PC-3 (cell line): ENCODE measurements at regions not wholly inside any gene's neighbourhood (a gene's known extent, or its start where the extent isn't known, plus 50 kb on each side); places are given as distances from the start of the nearest gene placed in this dataset.

Source experiments
- ATAC-seq: fragments of 200-7000 bp; cut with Tn5 transposase; 2 replicates; pipeline ENCODE4 v1.9.1; 2020; ENCODE audit warnings: mild to moderate bottlenecking, moderate library complexity
- BruUV-seq: library from RNA; stranded (reverse); fragments of 400-500 nt; replicated peaks from 2 replicates; lab custom pipeline; 2021; lab: Mats Ljungman, UMichigan
- CTCF ChIA-PET: fragments of 300-600 bp; sonication (Branson Sonifier 250); formaldehyde crosslinking; loops from one replicate; lab custom pipeline; 2022; ENCODE audit warnings: antibody characterized with exemption; lab: Charles Lee
- POLR2A ChIA-PET: fragments of 300-600 bp; sonication (Branson Sonifier 250); formaldehyde crosslinking; loops from one replicate; lab custom pipeline; 2022; ENCODE audit warnings: antibody characterized with exemption; ENCODE audit not compliant: unreplicated experiment; lab: Charles Lee
- DNase-seq: peaks from one replicate; pipeline ENCODE4 v3.0.0-alpha.2; 2015
- H2AFZ ChIP-seq: fragments of 300-600 bp; sonication (generic); 2 replicates; pipeline ENCODE4 v1.6.0; 2016; ENCODE audit warnings: antibody characterized with exemption, low read length
- H3F3A ChIP-seq: fragments of 300-600 bp; sonication (generic); one replicate; pipeline ENCODE4 v1.6.0; 2017; ENCODE audit warnings: antibody characterized with exemption, low read length, control low read depth, mild to moderate bottlenecking; ENCODE audit not compliant: unreplicated experiment
- H3K27ac ChIP-seq: fragments of 300-600 bp; sonication (generic); 2 replicates; pipeline ENCODE4 v1.5.1; 2016; ENCODE audit warnings: mild to moderate bottlenecking, low read length
- H3K27me3 ChIP-seq: fragments of 300-600 bp; sonication (generic); 2 replicates; pipeline ENCODE4 v1.6.1; 2016; ENCODE audit warnings: low read length, mixed read lengths
- H3K36me3 ChIP-seq: fragments of 300-600 bp; sonication (generic); 2 replicates; pipeline ENCODE4 v1.6.1; 2016; ENCODE audit warnings: low read depth, mixed run types, low read length, mixed read lengths
- H3K4me1 ChIP-seq: fragments of 300-600 bp; sonication (generic); 2 replicates; pipeline ENCODE4 v1.5.1; 2016; ENCODE audit warnings: low read length; ENCODE audit not compliant: insufficient read depth
- H3K4me2 ChIP-seq: fragments of 300-600 bp; sonication (generic); 2 replicates; pipeline ENCODE4 v1.6.0; 2016; ENCODE audit warnings: low read length
- H3K4me3 ChIP-seq: fragments of 300-600 bp; sonication (generic); 2 replicates; pipeline ENCODE4 v1.5.1; 2016; ENCODE audit warnings: mild to moderate bottlenecking, low read length, mixed read lengths
- H3K79me2 ChIP-seq: fragments of 300-600 bp; sonication (generic); 2 replicates; pipeline ENCODE4 v1.6.1; 2017; ENCODE audit warnings: low read length, mixed read lengths
- H3K9ac ChIP-seq: fragments of 300-600 bp; sonication (generic); 2 replicates; pipeline ENCODE4 v1.6.0; 2016; ENCODE audit warnings: mild to moderate bottlenecking, low read length
- H3K9me2 ChIP-seq: fragments of 300-600 bp; sonication (generic); replicated peaks from 2 replicates; pipeline ENCODE4 v1.6.1; 2016; ENCODE audit warnings: mixed run types, low read length, mixed read lengths
- H3K9me3 ChIP-seq: fragments of 300-600 bp; sonication (generic); 2 replicates; pipeline ENCODE4 v1.6.1; 2016; ENCODE audit warnings: low read length, mixed read lengths
- H4K20me1 ChIP-seq: fragments of 300-600 bp; sonication (generic); 2 replicates; pipeline ENCODE4 v1.6.1; 2016; ENCODE audit warnings: low read length, mixed read lengths
- CTCF ChIP-seq: fragments of 300-600 bp; sonication (generic); conservative IDR thresholded peaks from 2 replicates; pipeline ENCODE4 v1.5.1; 2017; ENCODE audit warnings: antibody characterized with exemption, low read depth, mild to moderate bottlenecking, low read length
- EZH2 ChIP-seq: fragments of 300-600 bp; sonication (generic); IDR thresholded peaks from one replicate; pipeline ENCODE4 v1.6.1; 2017; ENCODE audit warnings: antibody characterized with exemption, mild to moderate bottlenecking, low read length; ENCODE audit not compliant: unreplicated experiment
- EZH2phosphoT487 ChIP-seq: fragments of 300-600 bp; sonication (generic); IDR thresholded peaks from 2 replicates; pipeline ENCODE4 v1.6.1; 2018; ENCODE audit warnings: mild to moderate bottlenecking, antibody characterized with exemption, low read length, borderline replicate concordance
- intact Hi-C: fragments of 100-400 bp; cut with micrococcal nuclease; formaldehyde crosslinking; loops from 2 replicates; pipeline ENCODE4 v1.9.0; 2023

- H4K20me1 ChIP-seq: no peaks in the 10 kb centered on the region
- ChIA-PET POLR2A (no interaction called here), CTCF (no interaction called here)
- no peak overlapping the region for H3K4me2 ChIP-seq
- H3K27me3 ChIP-seq: 0 out of 2 replicates have a peak, but pooled peaks cover 5% of the 10 kb centered on the region
- BruUV-seq: no TSS peak
- no peaks in the 10 kb centered on the region for H3K9me2 ChIP-seq
- H3K36me3 ChIP-seq: no peaks in the 10 kb centered on the region
- H3K4me3 ChIP-seq: no peak overlapping the region
- H2AFZ ChIP-seq: no peak overlapping the region
- ATAC-seq: no peak
- intact Hi-C loops: no loop called here
- no peaks in the 10 kb centered on the region for H3K9me3 ChIP-seq
- H3K79me2 ChIP-seq: no peaks in the 10 kb centered on the region
- H3K27ac ChIP-seq: no peak overlapping the region
- TF ChIP-seq CTCF (no peak), EZH2phosphoT487 (no peak), EZH2 (no peak)
- H3K9ac ChIP-seq: no peak overlapping the region
- DNase-seq: no peak
- 0 out of 2 replicates have a peak, but pooled peaks cover 10% of the 10 kb centered on the region for H3K4me1 ChIP-seq
- H3F3A ChIP-seq: no peaks in the 10 kb centered on the region
Observed at GRCh38 chr20:6663751-6664388, 103.6 kb upstream of the BMP2 start.

DNA sequence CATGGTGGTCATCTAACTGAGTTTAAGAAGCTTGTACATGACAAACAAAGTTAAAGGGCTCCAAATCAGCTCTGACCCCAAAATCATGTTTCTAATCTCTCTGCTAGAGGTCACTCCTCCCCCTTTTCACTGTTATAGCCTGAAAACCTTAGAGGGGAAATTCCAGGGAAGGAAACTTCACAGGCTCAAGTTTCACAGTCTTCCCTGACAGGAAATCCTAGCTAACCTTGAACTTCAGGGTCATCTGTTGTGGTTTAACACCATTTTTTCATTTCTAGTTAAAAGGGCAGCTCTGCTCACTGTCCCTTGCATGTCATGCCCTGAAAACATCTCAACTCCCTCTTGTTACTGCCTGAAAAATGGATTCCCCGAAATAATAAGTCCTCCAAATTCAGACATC is 104.4 kb upstream of the BMP2 start:
- no peaks in the 10 kb centered on the region for H4K20me1 ChIP-seq
- DNase-seq (no peak), ATAC-seq (no peak)
- intact Hi-C loops: no loop called here
- H3K27me3 ChIP-seq: 0 out of 2 replicates have a peak, but pooled peaks cover 4% of the 10 kb centered on the region
- TF ChIP-seq EZH2 (no peak), CTCF (no peak), EZH2phosphoT487 (no peak)
- no peak overlapping the region for H3K27ac ChIP-seq
- no peaks in the 10 kb centered on the region for H3K9me2 ChIP-seq
- H3K4me1 ChIP-seq: 0 out of 2 replicates have a peak, but pooled peaks cover 10% of the 10 kb centered on the region
- H3K4me2 ChIP-seq: no peak overlapping the region
- H3K36me3 ChIP-seq: no peaks in the 10 kb centered on the region
- H3K4me3 ChIP-seq: no peak overlapping the region
- POLR2A ChIA-PET: no interaction called here
- CTCF ChIA-PET: no interaction called here
- H3K79me2 ChIP-seq: no peaks in the 10 kb centered on the region
- no peak overlapping the region for H3K9ac ChIP-seq
- H3F3A ChIP-seq: no peaks in the 10 kb centered on the region
- no peaks in the 10 kb centered on the region for H3K9me3 ChIP-seq
- H2AFZ ChIP-seq: no peak overlapping the region
- no TSS peak for BruUV-seq

DNA sequence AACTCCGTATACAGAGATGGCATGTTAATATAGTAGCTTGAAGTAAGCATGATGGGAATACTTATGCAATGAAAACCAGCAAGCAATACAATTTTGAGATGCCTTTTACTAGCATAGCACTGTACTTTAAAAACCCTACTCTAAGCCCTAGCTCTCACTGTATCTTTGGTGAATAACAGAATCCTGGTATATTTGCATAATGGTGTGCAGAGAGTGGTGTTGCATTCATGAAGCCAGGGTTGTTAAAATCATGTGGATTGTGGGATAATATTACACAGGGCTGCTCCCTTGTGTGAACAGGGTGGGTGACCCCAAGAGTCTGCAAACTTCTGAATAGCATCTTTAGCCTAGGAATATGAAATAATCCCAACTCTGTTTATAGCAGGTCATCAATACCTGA is 105.2 kb upstream of the BMP2 start:
- no peak overlapping the region for H3K4me3 ChIP-seq
- H2AFZ ChIP-seq: no peak overlapping the region
- BruUV-seq: no TSS peak
- no peak overlapping the region for H3K9ac ChIP-seq
- TF ChIP-seq EZH2 (no peak), EZH2phosphoT487 (no peak), CTCF (no peak)
- intact Hi-C loops: no loop called here
- H3K27ac ChIP-seq: no peak overlapping the region
- ChIA-PET CTCF (no interaction called here), POLR2A (no interaction called here)
- no peaks in the 10 kb centered on the region for H3K9me2 ChIP-seq
- H3K4me1 ChIP-seq: 0 out of 2 replicates have a peak, but pooled peaks cover 10% of the 10 kb centered on the region
- H3K27me3 ChIP-seq: no peaks in the 10 kb centered on the region
- ATAC-seq (no peak), DNase-seq (no peak)
- H3K79me2 ChIP-seq: no peaks in the 10 kb centered on the region
- H4K20me1 ChIP-seq: no peaks in the 10 kb centered on the region
- no peaks in the 10 kb centered on the region for H3K9me3 ChIP-seq
- H3K36me3 ChIP-seq: no peaks in the 10 kb centered on the region
- no peaks in the 10 kb centered on the region for H3F3A ChIP-seq
- H3K4me2 ChIP-seq: no peak overlapping the region
